ENCODE measurements at regions not wholly inside any gene's neighbourhood (a gene's known extent, or its start where the extent isn't known, plus 50 kb on each side); places are given as distances from the start of the nearest gene placed in this dataset.

DNA sequence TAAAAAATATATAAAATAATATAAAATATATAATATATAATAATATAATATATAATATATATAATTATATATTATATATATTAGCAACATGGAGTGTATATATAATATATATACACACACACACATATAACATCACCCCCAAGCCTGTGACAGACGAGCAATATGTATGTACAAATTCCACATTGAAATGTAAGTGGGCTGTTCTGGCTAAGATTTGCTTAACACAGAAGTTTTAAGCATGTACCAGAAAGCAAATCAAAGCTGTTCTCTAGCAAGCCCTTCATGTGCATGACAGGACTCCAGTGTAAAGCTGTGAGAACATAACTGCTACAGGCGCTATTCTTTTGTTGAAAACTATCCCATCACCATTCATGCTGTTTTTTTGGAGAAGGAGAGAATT lies 261.7 kb upstream of the TNP1 start:
- TF ChIP-seq, protein P1, sequence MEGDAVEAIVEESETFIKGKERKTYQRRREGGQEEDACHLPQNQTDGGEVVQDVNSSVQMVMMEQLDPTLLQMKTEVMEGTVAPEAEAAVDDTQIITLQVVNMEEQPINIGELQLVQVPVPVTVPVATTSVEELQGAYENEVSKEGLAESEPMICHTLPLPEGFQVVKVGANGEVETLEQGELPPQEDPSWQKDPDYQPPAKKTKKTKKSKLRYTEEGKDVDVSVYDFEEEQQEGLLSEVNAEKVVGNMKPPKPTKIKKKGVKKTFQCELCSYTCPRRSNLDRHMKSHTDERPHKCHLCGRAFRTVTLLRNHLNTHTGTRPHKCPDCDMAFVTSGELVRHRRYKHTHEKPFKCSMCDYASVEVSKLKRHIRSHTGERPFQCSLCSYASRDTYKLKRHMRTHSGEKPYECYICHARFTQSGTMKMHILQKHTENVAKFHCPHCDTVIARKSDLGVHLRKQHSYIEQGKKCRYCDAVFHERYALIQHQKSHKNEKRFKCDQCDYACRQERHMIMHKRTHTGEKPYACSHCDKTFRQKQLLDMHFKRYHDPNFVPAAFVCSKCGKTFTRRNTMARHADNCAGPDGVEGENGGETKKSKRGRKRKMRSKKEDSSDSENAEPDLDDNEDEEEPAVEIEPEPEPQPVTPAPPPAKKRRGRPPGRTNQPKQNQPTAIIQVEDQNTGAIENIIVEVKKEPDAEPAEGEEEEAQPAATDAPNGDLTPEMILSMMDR (IDR thresholded peaks at IDR 0.05), result no peak
- no peak for TF ChIP-seq POLR2A (IDR thresholded peaks at IDR 0.05)
